GM12892 (cell line): ENCODE measurements at regions not wholly inside any gene's neighbourhood (a gene's known extent, or its start where the extent isn't known, plus 50 kb on each side); places are given as distances from the start of the nearest gene placed in this dataset.

Source experiments
- POLR2A ChIP-seq: IDR thresholded peaks from 2 replicates; pipeline ENCODE4 v1.6.1; 2011; ENCODE audit warnings: low read depth, low read length, control low read depth
- POLR2AphosphoS5 ChIP-seq: IDR thresholded peaks from 2 replicates; pipeline ENCODE4 v1.6.1; 2011; ENCODE audit warnings: low read depth, low read length, control low read depth

DNA sequence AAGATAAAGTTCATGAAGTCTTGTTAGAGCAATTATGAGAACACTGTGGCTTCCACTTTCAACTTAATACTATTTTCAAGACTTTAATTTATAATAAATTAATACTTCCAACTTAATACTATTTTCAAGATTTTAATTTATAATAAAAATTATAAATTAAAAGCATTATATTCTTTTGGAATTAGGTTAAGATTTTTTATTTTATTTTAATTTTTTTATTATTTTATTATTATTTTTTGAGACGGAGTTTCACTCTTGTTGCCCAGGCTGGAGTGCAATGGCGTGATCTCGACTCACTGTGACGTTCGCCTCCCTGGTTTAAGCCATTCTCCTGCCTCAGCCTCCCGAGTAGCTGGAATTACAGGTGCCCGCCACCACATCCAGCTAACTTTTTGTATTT is 126.0 kb upstream of the GUCY1A1 start:
- TF ChIP-seq POLR2A (no peak), POLR2AphosphoS5 (no peak)
